HG03521 (cell line): ENCODE measurements at regions not wholly inside any gene's neighbourhood (a gene's known extent, or its start where the extent isn't known, plus 50 kb on each side); places are given as distances from the start of the nearest gene placed in this dataset.

Experiments used
- ATAC-seq: cut with Tn5 transposase; IDR thresholded peaks from one replicate; pipeline ENCODE4 v1.9.1; 2021; ENCODE audit warnings: mild to moderate bottlenecking, moderate library complexity; ENCODE audit not compliant: unreplicated experiment

- ATAC-seq, result no peak
These were observed 511.8 kb upstream of the NBEA start for GRCh38 chr13:34430294-34430693.

- ATAC-seq, result no peak
These were observed 510.1 kb upstream of the NBEA start for GRCh38 chr13:34431827-34432581.

- ATAC-seq, result no peak
These were observed 506.7 kb upstream of the NBEA start for GRCh38 chr13:34435338-34435737.

GRCh38 chr13:34437873-34438272 lies 504.2 kb upstream of the NBEA start:
- no peak for ATAC-seq

- no peak for ATAC-seq
These were observed 489.2 kb upstream of the NBEA start for GRCh38 chr13:34452831-34453230.

- ATAC-seq, result no peak
These were observed 483.0 kb upstream of the NBEA start for GRCh38 chr13:34458756-34459715.

GRCh38 chr13:34459856-34460255 lies 482.2 kb upstream of the NBEA start:
- ATAC-seq, result no peak

- ATAC-seq, result no peak
These were observed 479.2 kb upstream of the NBEA start for GRCh38 chr13:34462843-34463242.

GRCh38 chr13:34464011-34464410 lies 478.1 kb upstream of the NBEA start:
- ATAC-seq, result no peak

GRCh38 chr13:34465423-34465922 lies 476.6 kb upstream of the NBEA start:
- no peak for ATAC-seq

- ATAC-seq, result no peak
These were observed 475.8 kb upstream of the NBEA start for GRCh38 chr13:34466301-34466700.

GRCh38 chr13:34467450-34468083 lies 474.5 kb upstream of the NBEA start:
- no peak for ATAC-seq

GRCh38 chr13:34469196-34469986 lies 472.7 kb upstream of the NBEA start:
- ATAC-seq, result no peak

GRCh38 chr13:34474187-34474868 lies 467.7 kb upstream of the NBEA start:
- ATAC-seq, result no peak

GRCh38 chr13:34478376-34478775 lies 463.7 kb upstream of the NBEA start:
- ATAC-seq, result no peak

GRCh38 chr13:34502011-34502410 lies 440.1 kb upstream of the NBEA start:
- ATAC-seq, result no peak

GRCh38 chr13:34502621-34503020 lies 439.4 kb upstream of the NBEA start:
- ATAC-seq, result no peak

GRCh38 chr13:34506796-34507195 lies 435.3 kb upstream of the NBEA start:
- ATAC-seq, result no peak

- ATAC-seq, result no peak
These were observed 434.4 kb upstream of the NBEA start for GRCh38 chr13:34507630-34508029.

- ATAC-seq, result no peak
These were observed 429.3 kb upstream of the NBEA start for GRCh38 chr13:34512817-34513216.
